ENCODE measurements at regions not wholly inside any gene's neighbourhood (a gene's known extent, or its start where the extent isn't known, plus 50 kb on each side); places are given as distances from the start of the nearest gene placed in this dataset.

GRCh38 chr12:9347328-9348127 lies 139.3 kb upstream of the PZP start:
- no TSS peak for BruUV-seq (replicated peaks)
- H3K27me3 ChIP-seq (replicated peaks; ENCODE audit: insufficient read depth, low read depth, low read length, poor library complexity): no peaks in the 10 kb centered on the region
- DNase-seq (ENCODE audit: low spot score): no peak
- intact Hi-C loops (cut with micrococcal nuclease; ENCODE audit: unreplicated experiment): no loop called here
- no peaks in the 10 kb centered on the region for H3K36me3 ChIP-seq (ENCODE audit: insufficient read depth, low read length, poor library complexity, severe bottlenecking)
- H3K4me1 ChIP-seq (ENCODE audit: insufficient read depth, low read length, poor library complexity, severe bottlenecking): no peaks in the 10 kb centered on the region
- no peak overlapping the region for H3K4me3 ChIP-seq (ENCODE audit: low read depth, low read length, poor library complexity, severe bottlenecking)
- H3K9me3 ChIP-seq (ENCODE audit: low read depth, low read length, poor library complexity, severe bottlenecking): no peaks in the 10 kb centered on the region
- TF ChIP-seq CTCF (conservative IDR thresholded peaks at IDR 0.05; ENCODE audit: low read depth, low read length) (no peak), EZH2 (IDR thresholded peaks at IDR 0.05; ENCODE audit: borderline replicate concordance, low read depth, low read length, poor library complexity, severe bottlenecking) (no peak)
- ChIA-PET CTCF (interaction anchor here (1.4 kb wide), 1 partner anchor 16 kb away, joined by 4 read pairs; no protein-coding TSS in a partner anchor), POLR2A (ENCODE audit: low non-redundant PET) (no interaction called here)
- no peak overlapping the region for H3K27ac ChIP-seq (ENCODE audit: low read depth, low read length, poor library complexity, severe bottlenecking)

- intact Hi-C loops (cut with micrococcal nuclease; ENCODE audit: unreplicated experiment): no loop called here
- CTCF ChIA-PET: interaction anchor here (1.4 kb wide), 1 partner anchor 16 kb away, joined by 4 read pairs; no protein-coding TSS in a partner anchor
- Histone ChIP-seq H3K36me3 (ENCODE audit: insufficient read depth, low read length, poor library complexity, severe bottlenecking) (no peaks in the 10 kb centered on the region), H3K27ac (ENCODE audit: low read depth, low read length, poor library complexity, severe bottlenecking) (no peak overlapping the region), H3K27me3 (replicated peaks; ENCODE audit: insufficient read depth, low read depth, low read length, poor library complexity) (no peaks in the 10 kb centered on the region), H3K4me1 (ENCODE audit: insufficient read depth, low read length, poor library complexity, severe bottlenecking) (no peaks in the 10 kb centered on the region), H3K9me3 (ENCODE audit: low read depth, low read length, poor library complexity, severe bottlenecking) (no peaks in the 10 kb centered on the region), H3K4me3 (ENCODE audit: low read depth, low read length, poor library complexity, severe bottlenecking) (no peak overlapping the region)
- POLR2A ChIA-PET (ENCODE audit: low non-redundant PET): interaction anchor here (0.6 kb wide), 1 partner anchor 643 kb away, joined by 7 read pairs; no protein-coding TSS in a partner anchor
- DNase-seq (ENCODE audit: low spot score): no peak
- BruUV-seq (replicated peaks): no TSS peak
- TF ChIP-seq CTCF (conservative IDR thresholded peaks at IDR 0.05; ENCODE audit: low read depth, low read length): no peak
Observed at GRCh38 chr12:9346866-9347327, 138.7 kb upstream of the PZP start.

- no peak for DNase-seq (ENCODE audit: low spot score)
- ChIA-PET CTCF (no interaction called here), POLR2A (ENCODE audit: low non-redundant PET) (no interaction called here)
- TF ChIP-seq CTCF (conservative IDR thresholded peaks at IDR 0.05; ENCODE audit: low read depth, low read length): no peak
- TF ChIP-seq EZH2 (IDR thresholded peaks at IDR 0.05; ENCODE audit: borderline replicate concordance, low read depth, low read length, poor library complexity, severe bottlenecking): no peak
- Histone ChIP-seq H3K27ac (ENCODE audit: low read depth, low read length, poor library complexity, severe bottlenecking) (no peak overlapping the region), H3K9me3 (ENCODE audit: low read depth, low read length, poor library complexity, severe bottlenecking) (no peaks in the 10 kb centered on the region), H3K4me1 (ENCODE audit: insufficient read depth, low read length, poor library complexity, severe bottlenecking) (no peaks in the 10 kb centered on the region), H3K27me3 (replicated peaks; ENCODE audit: insufficient read depth, low read depth, low read length, poor library complexity) (no peaks in the 10 kb centered on the region), H3K4me3 (ENCODE audit: low read depth, low read length, poor library complexity, severe bottlenecking) (no peak overlapping the region), H3K36me3 (ENCODE audit: insufficient read depth, low read length, poor library complexity, severe bottlenecking) (no peaks in the 10 kb centered on the region)
- BruUV-seq (replicated peaks): no TSS peak
- intact Hi-C loops (cut with micrococcal nuclease; ENCODE audit: unreplicated experiment): no loop called here
Observed at GRCh38 chr12:9345171-9345570, 137.0 kb upstream of the PZP start.

All from A673 (cell line).